Effector CD4-positive, alpha-beta T cell (primary cell): ENCODE measurements at regions not wholly inside any gene's neighbourhood (a gene's known extent, or its start where the extent isn't known, plus 50 kb on each side); places are given as distances from the start of the nearest gene placed in this dataset.

Experiments used
- DNase-seq: peaks from one replicate; pipeline ENCODE4 v3.0.0-alpha.2; 2020

DNA sequence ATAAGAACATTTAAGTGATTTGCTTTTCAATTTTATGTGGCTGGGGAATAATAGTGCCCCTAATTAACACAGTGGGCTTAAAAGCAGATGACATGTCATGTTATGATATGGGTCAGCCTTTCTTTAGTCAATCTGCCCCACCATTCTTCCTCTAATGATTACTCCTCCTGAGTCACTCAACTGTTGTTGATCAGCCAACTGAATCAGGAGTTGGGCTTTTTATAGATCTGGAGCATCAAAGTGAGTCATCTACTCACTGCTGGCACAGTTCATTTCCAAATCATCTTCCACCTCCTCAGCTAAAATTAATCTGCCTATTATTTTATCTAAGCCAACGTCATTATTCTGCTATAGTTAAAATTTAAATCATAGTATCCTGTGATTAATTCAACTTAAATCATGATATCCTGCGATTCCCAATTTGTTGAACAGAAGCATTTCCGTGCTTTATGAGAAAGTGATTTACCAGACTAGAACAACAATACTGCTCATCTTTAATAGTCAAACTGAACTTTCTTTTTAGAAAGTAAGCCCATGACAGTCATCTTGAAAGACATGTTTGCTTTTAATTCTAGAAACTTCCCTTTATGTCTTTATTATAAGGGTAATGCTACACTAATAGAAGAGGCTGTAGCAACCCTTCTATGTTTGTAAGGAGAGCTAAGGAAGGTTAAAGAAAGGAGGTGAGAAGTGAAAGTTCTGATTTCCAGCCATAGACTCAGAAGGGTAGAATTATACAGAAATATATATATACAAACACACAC lies 551.4 kb downstream of the TBC1D4 start:
- DNase-seq, result no peak

DNA sequence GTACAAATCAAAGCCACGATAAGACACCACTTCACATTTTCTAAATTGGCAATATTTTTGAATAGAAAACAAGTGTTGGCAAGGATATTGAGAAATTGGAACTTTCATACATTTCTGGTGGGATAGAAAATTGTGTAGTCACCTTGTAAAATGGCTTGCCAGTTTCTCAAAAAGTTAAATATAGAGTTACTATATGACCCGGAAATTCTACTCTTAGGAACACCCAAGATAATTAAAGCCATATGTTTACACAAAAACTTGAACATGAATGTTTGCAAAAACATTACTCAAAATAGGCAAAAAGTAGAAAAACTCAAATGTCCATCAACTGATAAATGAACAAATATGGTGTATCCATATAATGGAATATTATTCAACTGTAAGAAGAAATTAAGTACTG lies 552.5 kb downstream of the TBC1D4 start:
- DNase-seq, result no peak

DNA sequence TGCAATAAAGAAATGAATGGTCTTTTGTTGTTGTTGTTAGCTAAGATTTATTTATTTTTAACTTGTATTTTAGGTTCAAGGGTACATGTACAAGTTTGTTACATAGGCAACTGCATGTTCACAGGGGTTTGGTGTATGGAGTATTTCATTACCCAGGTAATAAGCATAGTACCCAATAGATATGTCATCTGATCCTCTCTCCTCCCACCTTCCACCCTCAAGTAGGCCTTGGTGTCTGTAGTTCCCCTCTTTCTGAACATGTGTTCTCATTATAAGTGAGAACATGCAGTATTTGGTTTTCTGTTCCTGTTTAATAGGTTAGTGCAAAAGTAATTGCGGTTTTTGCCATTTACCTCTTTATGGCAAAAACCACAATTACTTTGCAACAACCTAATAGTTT lies 554.1 kb downstream of the TBC1D4 start:
- DNase-seq, result no peak

DNA sequence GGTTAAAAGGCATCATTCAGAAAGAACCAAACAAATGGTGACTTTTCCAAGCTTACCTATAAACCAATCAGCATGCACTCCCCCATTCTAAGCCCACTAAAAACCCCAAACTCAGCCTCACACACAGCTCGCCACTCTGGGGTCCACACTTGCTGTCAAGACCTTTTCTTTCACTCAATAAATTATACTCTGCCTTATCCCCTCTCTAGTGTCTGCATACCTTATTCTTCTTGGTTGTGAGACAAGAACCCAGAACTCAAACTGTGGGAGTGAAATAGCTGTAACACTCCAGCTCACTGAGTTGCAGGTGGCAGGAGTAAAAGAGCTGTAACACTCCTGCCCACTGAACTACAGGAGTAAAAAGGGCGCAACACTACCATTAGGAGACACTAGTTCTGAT lies 559.0 kb downstream of the TBC1D4 start:
- DNase-seq, result no peak

DNA sequence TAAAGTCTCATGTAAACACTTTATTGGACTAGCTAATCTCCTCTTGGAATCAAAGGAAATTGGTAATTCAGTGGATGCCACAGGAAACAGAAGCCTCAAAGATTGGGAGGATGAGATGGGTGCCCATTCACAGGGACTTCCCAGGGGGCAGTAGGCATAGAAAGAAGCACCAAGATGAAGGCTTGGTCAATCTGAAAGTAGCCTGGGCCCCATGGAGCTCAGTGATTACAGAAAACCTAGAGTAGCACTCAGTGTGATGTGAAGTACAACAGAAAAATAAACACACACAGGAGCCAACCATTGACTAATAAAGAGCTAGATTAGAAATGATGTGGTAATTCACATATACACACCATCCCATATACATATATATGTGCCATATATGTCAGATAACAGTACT lies 560.6 kb downstream of the TBC1D4 start:
- no peak for DNase-seq

DNA sequence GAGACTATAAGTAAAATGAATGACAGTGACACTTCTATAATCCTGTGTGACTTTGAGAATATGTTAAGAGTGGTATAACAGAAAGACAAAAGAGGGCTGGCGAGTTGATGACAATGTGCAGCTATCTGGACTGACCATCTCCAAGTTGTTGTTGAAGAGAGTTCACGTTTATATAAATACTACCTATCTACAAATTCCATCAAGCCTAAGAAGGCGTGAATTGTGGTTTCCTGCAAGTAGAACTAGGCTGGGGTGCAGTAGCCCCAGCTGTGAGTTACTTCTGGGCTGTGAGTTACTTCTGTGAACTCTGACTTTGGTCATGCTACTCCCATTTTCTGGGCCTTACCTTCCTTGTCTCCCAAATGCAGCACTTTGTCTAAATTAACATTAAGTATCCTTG lies 561.0 kb downstream of the TBC1D4 start:
- no peak for DNase-seq

DNA sequence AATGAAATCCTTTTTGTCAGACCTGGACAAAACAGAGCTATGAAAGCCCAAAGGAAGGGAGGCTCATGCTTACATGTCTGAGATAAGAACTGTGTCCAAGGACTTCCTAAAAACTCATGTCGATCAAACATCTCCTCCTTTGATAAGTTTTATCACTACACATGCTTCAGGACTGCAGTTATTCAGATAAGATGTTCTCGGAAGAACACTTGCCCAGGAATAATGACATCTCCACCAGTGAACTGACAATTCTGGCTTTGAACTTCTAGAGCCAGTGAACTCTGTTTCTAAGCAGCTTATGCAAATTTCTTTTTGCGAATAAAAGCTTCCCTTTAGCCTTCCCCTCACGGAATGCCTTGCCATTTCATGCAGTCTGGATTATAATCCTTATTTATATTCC lies 561.6 kb downstream of the TBC1D4 start:
- DNase-seq, result no peak

DNA sequence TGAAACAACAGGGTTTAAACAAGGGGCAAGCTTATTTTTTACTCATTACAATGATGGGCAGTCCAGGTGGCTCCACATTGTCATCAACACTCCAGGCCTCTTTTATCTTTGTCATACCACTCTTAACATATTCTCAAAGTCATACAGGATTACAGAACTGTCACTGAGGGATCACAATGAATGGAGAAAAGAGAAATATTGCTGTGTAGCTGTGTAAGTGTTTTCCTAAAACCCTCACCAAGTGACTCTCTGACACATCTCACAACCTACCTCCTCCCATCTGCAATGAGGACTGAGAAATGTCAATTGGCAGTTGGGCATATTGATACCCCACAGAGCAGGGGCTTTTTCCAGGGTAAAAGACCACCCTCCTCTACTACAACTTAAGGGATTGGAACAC lies 562.1 kb downstream of the TBC1D4 start:
- DNase-seq, result no peak

DNA sequence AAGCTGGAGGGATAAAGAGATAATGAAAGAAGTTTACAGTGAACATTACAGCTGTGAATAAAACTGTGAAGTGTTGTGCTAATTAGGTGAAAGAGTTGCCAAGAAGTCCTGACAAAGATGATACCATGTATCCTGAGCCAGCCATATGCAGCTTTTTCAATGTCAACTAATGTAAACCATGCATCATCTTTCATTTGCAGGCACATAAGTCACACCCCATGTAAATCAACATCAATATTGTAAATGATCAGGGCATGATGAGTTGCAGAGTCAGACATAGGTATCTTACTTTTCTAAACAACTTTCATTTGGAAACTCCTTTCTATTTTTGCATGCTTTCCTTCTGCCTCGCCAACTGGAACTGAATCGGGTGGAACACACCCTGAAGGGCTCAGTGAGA lies 569.1 kb downstream of the TBC1D4 start:
- no peak for DNase-seq

DNA sequence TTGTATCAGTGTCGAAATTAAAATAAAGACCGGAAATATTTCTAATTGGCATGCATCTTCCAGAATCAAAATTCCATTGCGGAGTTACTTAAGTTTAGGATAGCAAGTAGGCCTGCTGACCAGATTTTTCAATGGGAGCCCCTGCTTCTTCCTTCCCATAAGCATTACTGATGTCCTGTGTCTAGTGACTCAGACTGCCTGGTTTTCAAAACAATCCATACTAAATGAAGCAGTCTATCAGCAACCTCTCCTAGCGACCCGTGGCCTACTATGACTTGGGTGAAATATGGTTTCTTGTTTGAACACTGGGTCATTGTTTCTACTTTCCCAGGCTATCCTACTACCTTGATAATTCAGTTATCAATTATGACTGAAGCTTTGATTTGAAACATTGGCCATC lies 571.6 kb downstream of the TBC1D4 start:
- no peak for DNase-seq

DNA sequence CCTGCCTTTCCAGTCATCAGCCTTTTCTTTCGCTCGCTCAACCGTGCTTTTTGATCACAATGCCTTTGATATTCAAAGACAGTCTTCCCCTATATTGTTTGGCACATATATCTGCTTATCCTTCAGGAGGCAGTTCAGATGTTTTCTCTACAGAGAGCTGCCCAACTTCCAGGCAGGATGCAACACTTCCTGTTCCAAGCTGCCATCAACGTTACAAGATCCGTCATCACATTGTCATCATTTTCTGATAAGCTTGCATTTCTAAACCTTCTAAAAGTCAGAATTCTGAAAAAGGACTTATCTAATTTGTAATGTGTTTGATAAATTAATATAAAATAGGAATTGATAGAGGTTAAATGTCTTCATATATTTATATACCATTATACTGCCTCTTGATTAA lies 574.2 kb downstream of the TBC1D4 start:
- no peak for DNase-seq

DNA sequence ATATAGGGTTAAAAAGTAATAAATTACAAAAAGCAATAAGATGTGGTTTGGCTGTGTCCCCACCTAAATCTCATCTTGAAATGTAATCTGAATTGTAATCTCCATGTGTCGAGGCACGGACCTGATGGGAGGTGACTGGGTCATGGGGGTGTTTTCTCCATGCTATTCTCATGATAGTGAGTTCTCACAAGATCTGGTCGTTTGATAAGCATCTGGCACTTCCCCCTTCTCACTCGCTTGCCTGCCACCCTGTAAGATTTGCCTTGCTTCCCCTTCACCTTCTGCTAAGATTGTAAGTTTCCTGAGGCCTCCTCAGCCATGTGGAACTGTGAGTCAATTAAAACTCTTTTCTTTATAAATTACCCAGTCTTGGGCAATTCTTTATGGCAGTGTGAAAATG lies 577.4 kb downstream of the TBC1D4 start:
- no peak for DNase-seq

DNA sequence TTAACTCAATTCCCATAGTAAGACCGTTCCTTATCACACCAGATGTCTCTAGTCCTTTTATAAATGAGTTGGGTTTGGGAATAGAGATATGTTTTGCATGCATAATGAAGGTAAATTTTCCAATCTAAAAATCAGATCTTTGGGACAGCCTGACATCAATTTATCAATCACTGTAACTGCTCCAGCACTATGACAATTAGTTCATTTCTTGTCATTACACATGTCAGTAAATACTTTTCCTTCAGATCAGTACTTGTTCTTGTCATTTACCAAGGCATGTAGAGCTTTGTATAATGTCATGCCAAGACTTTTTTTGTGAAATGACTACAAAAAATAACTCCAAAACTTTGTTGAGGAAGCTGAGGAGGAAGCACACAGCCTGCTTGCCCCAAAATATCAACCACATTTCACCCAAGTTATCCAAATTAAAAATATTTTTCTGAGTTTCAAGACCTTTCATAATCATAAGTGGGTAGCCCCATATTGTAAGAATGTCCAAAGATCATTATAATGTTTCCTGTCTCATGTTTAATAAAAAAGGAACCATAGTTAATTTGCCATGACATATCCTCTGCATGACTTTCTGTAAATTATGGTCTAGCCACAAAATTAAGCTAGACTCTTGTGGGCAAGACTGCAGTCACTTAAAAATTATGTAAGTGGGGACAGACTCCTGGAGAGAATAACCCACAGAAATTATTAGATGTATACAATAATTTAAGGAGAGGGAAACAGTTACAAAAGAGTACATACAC lies 586.8 kb downstream of the TBC1D4 start:
- DNase-seq, result no peak

DNA sequence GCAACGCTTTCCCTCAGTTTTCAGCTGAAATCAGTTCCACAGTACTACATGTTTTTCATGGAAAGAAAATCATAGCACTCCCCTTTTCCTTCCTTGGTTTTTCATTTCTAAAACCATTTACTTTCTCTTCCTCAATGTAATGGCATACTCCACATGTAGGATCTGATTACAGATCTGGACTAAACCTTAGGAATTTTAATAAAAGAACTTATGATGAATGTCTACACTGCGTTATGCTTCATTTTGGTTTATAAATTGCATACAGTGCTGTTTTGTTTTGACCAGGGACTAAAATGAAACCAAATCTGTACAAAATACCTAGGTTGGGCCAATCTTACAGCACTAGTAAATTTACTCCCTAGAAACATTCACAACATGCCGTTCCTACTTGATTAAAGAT lies 589.9 kb downstream of the TBC1D4 start:
- DNase-seq, result no peak

DNA sequence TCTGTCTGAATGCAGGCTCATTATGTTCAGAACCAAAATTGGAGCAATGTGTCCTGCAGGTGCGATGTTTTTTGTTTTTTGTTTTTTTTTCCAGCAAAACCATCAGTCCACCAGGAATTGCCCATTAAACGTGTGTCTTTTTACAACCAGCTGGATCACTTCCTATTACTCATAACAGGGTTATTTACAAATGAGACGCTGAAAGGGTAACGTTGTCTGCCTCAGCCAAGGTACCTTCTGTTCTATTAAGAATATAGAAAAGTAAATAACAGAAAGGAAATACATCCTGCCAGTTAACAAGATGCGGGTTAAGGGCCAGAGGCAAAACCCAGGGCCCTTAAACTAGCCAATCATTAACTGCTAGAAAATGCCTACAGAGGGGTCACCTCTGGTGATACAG lies 590.4 kb downstream of the TBC1D4 start:
- no peak for DNase-seq

DNA sequence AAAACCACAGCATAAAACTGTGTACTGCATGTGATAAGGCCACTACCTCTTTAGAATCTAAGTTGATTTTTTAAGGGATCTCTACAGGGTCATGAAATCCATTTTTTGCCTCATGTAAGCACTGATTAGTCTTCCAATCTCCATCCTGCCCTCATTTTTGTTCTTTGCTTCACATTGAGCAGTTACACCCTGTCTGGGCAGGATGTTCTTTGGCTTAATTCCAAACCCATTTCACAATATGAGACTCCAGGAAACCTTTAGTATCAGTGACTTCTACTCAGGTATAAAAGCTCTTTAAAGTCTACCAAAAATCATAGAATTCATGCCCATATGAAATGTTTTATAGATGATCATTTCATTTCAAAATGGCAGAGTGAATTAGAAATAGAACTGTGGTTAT lies 592.6 kb downstream of the TBC1D4 start:
- no peak for DNase-seq

DNA sequence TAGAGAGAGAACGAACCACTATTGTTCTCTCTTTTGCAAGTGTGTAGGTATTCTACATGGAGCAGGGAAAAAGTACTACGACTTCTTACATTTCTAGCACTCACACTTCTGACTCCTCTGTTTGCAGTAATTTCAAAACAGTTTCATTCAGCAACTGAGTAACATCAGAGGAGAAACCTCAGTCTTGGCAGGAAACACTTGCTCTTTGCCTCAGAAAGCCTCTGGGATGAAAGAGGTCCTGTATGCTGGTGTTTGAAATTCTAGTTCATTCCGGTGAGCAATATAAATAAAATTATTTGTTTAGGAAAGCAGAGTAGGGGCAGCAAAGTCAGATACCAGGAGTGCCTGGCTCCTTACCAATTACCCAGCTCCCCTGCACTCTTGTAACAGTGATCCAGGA lies 595.5 kb downstream of the TBC1D4 start:
- DNase-seq, result no peak

DNA sequence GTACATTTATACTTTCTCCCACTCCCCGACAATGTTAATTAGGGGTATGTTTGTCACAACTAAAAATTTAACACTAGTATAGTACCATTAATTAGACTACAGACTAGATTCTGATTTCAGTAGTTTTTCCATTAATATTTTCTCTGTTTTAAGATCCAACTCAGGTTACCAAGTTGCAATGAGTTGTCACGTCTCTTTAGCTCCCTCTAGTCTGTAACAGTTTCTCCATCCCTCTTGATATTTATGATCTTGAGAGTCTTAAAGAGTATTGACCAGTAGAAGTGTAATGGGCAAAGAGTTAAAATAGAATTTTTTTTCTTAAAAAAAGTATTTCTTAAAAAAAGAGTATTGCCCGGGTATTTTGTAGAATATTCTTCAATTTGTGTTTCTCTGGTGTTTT lies 598.1 kb downstream of the TBC1D4 start:
- no peak for DNase-seq

DNA sequence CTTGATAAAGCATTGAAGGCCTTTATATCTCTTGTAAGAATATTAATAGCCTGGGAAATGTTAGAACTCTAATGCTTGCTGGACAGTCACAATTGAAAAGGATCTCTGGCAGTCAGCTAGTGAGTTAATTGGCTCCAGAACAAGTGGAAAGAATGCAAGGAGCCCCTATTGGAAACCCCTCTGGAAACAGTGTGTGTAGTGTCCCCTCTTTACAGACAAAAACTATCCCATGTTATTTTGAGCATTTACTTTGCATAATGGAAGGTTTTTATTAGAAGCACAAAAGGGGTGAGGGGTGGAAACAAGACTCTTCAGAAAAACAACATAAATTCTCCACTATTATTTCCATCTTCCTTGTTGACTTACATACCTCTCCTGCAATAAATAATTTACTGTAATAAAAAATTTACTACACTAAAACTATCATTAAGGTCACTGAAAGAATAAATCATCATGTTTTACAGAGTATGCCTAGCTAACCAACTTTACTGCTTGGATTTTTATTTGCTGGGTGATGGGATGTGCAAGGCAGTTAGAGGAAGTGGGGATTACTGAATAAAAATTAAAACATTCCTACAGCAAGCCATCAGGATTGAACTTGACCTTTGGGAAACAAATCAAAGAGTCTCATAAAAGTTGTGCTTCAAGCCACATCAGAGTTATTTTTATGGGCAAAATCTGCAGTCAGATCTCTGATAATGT lies 610.4 kb downstream of the TBC1D4 start:
- no peak for DNase-seq

DNA sequence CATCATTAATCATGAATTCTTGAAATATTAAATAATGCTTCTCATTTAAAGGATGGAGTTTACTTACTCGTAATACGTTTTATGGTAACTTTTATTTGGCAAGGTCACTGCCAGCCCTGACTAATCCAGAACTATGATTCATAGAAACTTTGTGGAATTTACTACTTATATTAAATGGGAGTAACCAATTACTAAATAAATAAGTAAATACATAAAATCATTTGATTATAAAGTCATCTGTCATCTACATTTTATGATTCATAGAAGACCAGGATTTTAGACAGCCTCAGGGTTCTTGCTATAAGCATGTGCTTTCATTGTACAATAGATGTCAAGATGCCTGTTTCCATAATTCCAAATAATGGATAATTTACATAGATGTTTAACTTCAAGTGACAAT lies 611.1 kb downstream of the TBC1D4 start:
- DNase-seq, result no peak

DNA sequence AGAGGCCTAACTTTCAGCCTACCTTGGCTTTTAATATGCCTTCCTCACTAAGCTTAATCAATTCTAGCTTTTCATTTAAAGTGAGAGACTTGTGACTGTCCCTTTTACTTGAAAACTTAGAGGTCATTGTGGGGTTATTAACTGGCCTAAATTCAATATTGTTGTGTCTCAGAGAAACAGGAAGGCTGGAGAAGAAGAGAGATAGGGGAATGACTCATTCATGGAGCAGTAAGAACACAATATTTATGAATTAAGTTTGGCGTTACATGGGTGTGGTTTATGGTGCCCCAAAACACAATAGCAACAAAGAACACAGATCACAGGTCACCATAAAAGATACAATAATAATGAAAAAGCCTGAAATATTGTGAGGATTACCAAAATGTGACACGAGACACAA lies 612.1 kb downstream of the TBC1D4 start:
- no peak for DNase-seq

DNA sequence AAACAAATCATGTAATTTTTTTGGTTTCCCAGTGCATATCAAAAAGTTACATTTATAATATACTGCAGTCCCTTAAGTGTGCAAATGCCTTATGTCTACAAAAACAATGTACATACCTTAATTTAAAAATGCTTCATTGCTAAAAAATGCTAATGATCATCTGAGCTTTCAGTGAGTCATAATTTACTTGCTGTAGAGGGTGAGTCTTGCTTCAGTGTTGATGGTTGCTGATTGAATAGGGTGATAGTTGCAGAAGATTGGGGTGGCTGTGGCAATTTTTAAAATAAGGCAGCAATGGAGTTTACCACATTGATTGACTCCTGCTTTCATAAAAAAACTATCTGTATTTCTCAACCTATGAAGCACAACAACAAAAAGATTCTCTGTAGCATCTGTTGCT lies 613.9 kb downstream of the TBC1D4 start:
- no peak for DNase-seq

DNA sequence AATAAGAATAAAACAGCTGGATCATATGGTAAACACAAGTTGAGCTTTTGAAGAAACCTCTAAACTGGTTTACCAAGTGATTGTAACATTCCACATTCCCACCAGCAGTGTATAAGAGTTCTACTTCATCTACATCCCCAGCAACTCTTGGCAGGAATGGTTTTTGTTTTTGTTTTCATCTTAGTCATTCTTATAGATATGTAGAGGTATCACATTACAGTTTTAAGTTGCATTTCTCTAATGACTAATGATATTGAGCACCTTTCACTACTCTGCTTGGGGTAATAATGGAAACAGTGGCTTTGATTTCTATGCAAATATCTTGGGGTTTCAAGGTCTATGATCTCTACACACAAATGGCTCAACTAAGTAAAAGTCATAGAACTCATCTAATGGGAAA lies 614.5 kb downstream of the TBC1D4 start:
- DNase-seq, result no peak

DNA sequence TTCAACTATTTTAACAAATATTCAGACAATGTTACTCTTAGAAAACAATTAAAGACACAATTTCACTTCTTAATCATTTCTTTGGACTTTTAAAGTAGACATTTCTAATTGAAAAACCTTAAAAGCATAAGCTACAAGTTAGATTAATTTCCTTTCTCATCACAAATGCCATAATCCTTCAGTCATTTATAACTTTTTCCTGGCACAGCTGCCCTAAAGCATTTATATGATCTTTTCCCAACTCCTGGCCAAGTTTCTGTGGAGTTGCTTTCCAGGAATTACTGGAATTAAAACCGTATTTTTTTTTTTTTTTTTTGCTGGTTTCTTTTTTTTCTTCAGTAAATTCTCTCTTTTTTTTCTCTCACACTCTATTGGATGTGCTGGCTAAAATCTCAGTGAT lies 615.9 kb downstream of the TBC1D4 start:
- no peak for DNase-seq
